PC-3 (cell line): ENCODE measurements at regions not wholly inside any gene's neighbourhood (a gene's known extent, or its start where the extent isn't known, plus 50 kb on each side); places are given as distances from the start of the nearest gene placed in this dataset.

Source experiments
- ATAC-seq: fragments of 200-7000 bp; cut with Tn5 transposase; 2 replicates; pipeline ENCODE4 v1.9.1; 2020; ENCODE audit warnings: mild to moderate bottlenecking, moderate library complexity
- BruUV-seq: library from RNA; stranded (reverse); fragments of 400-500 nt; replicated peaks from 2 replicates; lab custom pipeline; 2021; lab: Mats Ljungman, UMichigan
- CTCF ChIA-PET: fragments of 300-600 bp; sonication (Branson Sonifier 250); formaldehyde crosslinking; loops from one replicate; lab custom pipeline; 2022; ENCODE audit warnings: antibody characterized with exemption; lab: Charles Lee
- POLR2A ChIA-PET: fragments of 300-600 bp; sonication (Branson Sonifier 250); formaldehyde crosslinking; loops from one replicate; lab custom pipeline; 2022; ENCODE audit warnings: antibody characterized with exemption; ENCODE audit not compliant: unreplicated experiment; lab: Charles Lee
- DNase-seq: peaks from one replicate; pipeline ENCODE4 v3.0.0-alpha.2; 2015
- H2AFZ ChIP-seq: fragments of 300-600 bp; sonication (generic); 2 replicates; pipeline ENCODE4 v1.6.0; 2016; ENCODE audit warnings: antibody characterized with exemption, low read length
- H3F3A ChIP-seq: fragments of 300-600 bp; sonication (generic); one replicate; pipeline ENCODE4 v1.6.0; 2017; ENCODE audit warnings: antibody characterized with exemption, low read length, control low read depth, mild to moderate bottlenecking; ENCODE audit not compliant: unreplicated experiment
- H3K27ac ChIP-seq: fragments of 300-600 bp; sonication (generic); 2 replicates; pipeline ENCODE4 v1.5.1; 2016; ENCODE audit warnings: mild to moderate bottlenecking, low read length
- H3K27me3 ChIP-seq: fragments of 300-600 bp; sonication (generic); 2 replicates; pipeline ENCODE4 v1.6.1; 2016; ENCODE audit warnings: low read length, mixed read lengths
- H3K36me3 ChIP-seq: fragments of 300-600 bp; sonication (generic); 2 replicates; pipeline ENCODE4 v1.6.1; 2016; ENCODE audit warnings: low read depth, mixed run types, low read length, mixed read lengths
- H3K4me1 ChIP-seq: fragments of 300-600 bp; sonication (generic); 2 replicates; pipeline ENCODE4 v1.5.1; 2016; ENCODE audit warnings: low read length; ENCODE audit not compliant: insufficient read depth
- H3K4me2 ChIP-seq: fragments of 300-600 bp; sonication (generic); 2 replicates; pipeline ENCODE4 v1.6.0; 2016; ENCODE audit warnings: low read length
- H3K4me3 ChIP-seq: fragments of 300-600 bp; sonication (generic); 2 replicates; pipeline ENCODE4 v1.5.1; 2016; ENCODE audit warnings: mild to moderate bottlenecking, low read length, mixed read lengths
- H3K79me2 ChIP-seq: fragments of 300-600 bp; sonication (generic); 2 replicates; pipeline ENCODE4 v1.6.1; 2017; ENCODE audit warnings: low read length, mixed read lengths
- H3K9ac ChIP-seq: fragments of 300-600 bp; sonication (generic); 2 replicates; pipeline ENCODE4 v1.6.0; 2016; ENCODE audit warnings: mild to moderate bottlenecking, low read length
- H3K9me2 ChIP-seq: fragments of 300-600 bp; sonication (generic); replicated peaks from 2 replicates; pipeline ENCODE4 v1.6.1; 2016; ENCODE audit warnings: mixed run types, low read length, mixed read lengths
- H3K9me3 ChIP-seq: fragments of 300-600 bp; sonication (generic); 2 replicates; pipeline ENCODE4 v1.6.1; 2016; ENCODE audit warnings: low read length, mixed read lengths
- H4K20me1 ChIP-seq: fragments of 300-600 bp; sonication (generic); 2 replicates; pipeline ENCODE4 v1.6.1; 2016; ENCODE audit warnings: low read length, mixed read lengths
- CTCF ChIP-seq: fragments of 300-600 bp; sonication (generic); conservative IDR thresholded peaks from 2 replicates; pipeline ENCODE4 v1.5.1; 2017; ENCODE audit warnings: antibody characterized with exemption, low read depth, mild to moderate bottlenecking, low read length
- EZH2 ChIP-seq: fragments of 300-600 bp; sonication (generic); IDR thresholded peaks from one replicate; pipeline ENCODE4 v1.6.1; 2017; ENCODE audit warnings: antibody characterized with exemption, mild to moderate bottlenecking, low read length; ENCODE audit not compliant: unreplicated experiment
- EZH2phosphoT487 ChIP-seq: fragments of 300-600 bp; sonication (generic); IDR thresholded peaks from 2 replicates; pipeline ENCODE4 v1.6.1; 2018; ENCODE audit warnings: mild to moderate bottlenecking, antibody characterized with exemption, low read length, borderline replicate concordance
- intact Hi-C: fragments of 100-400 bp; cut with micrococcal nuclease; formaldehyde crosslinking; loops from 2 replicates; pipeline ENCODE4 v1.9.0; 2023

- H3K4me1 ChIP-seq, result peaks cover 13% of the 10 kb centered on the region
- no peak overlapping the region for H2AFZ ChIP-seq
- TF ChIP-seq EZH2phosphoT487 (no peak), CTCF (no peak), EZH2 (no peak)
- BruUV-seq, result no TSS peak
- no peak overlapping the region for H3K9ac ChIP-seq
- no peak overlapping the region for H3K4me2 ChIP-seq
- no peaks in the 10 kb centered on the region for H4K20me1 ChIP-seq
- peak; percentile 27 for DNase-seq
- CTCF ChIA-PET, result no interaction called here
- intact Hi-C loops, result no loop called here
- no peaks in the 10 kb centered on the region for H3K79me2 ChIP-seq
- no peaks in the 10 kb centered on the region for H3K9me2 ChIP-seq
- no peaks in the 10 kb centered on the region for H3F3A ChIP-seq
- H3K36me3 ChIP-seq, result no peaks in the 10 kb centered on the region
- peak; percentile 41; the same call in 1 of the 2 replicates for ATAC-seq
- POLR2A ChIA-PET, result no interaction called here
- H3K9me3 ChIP-seq, result no peaks in the 10 kb centered on the region
- H3K27ac ChIP-seq, result no peak overlapping the region
- no peak overlapping the region for H3K4me3 ChIP-seq
- no peaks in the 10 kb centered on the region for H3K27me3 ChIP-seq
These were observed 93.6 kb downstream of the GPR37 start for GRCh38 chr7:124672011-124672410.

- no peak overlapping the region for H2AFZ ChIP-seq
- H3K27me3 ChIP-seq, result no peaks in the 10 kb centered on the region
- peak; percentile 40 for DNase-seq
- H4K20me1 ChIP-seq, result no peaks in the 10 kb centered on the region
- no peak overlapping the region for H3K4me3 ChIP-seq
- no peaks in the 10 kb centered on the region for H3K36me3 ChIP-seq
- no peak overlapping the region for H3K27ac ChIP-seq
- CTCF ChIA-PET, result no interaction called here
- no TSS peak for BruUV-seq
- H3K9me3 ChIP-seq, result no peaks in the 10 kb centered on the region
- H3F3A ChIP-seq, result no peaks in the 10 kb centered on the region
- POLR2A ChIA-PET, result no interaction called here
- ATAC-seq, result peak; percentile 87
- no peaks in the 10 kb centered on the region for H3K9me2 ChIP-seq
- intact Hi-C loops, result loop anchor here (5.0 kb wide), 2 partner anchors 345 to 495 kb away; no protein-coding TSS in a partner anchor
- TF ChIP-seq CTCF (no peak), EZH2phosphoT487 (no peak), EZH2 (no peak)
- no peaks in the 10 kb centered on the region for H3K79me2 ChIP-seq
- peak overlapping the region; percentile 3; the same call in 1 of the 2 replicates for H3K4me2 ChIP-seq
- H3K9ac ChIP-seq, result no peak overlapping the region
- peaks cover 13% of the 10 kb centered on the region for H3K4me1 ChIP-seq
These were observed 98.1 kb downstream of the GPR37 start for GRCh38 chr7:124667312-124668153.
